ENCODE measurements at regions not wholly inside any gene's neighbourhood (a gene's known extent, or its start where the extent isn't known, plus 50 kb on each side); places are given as distances from the start of the nearest gene placed in this dataset.

DNA sequence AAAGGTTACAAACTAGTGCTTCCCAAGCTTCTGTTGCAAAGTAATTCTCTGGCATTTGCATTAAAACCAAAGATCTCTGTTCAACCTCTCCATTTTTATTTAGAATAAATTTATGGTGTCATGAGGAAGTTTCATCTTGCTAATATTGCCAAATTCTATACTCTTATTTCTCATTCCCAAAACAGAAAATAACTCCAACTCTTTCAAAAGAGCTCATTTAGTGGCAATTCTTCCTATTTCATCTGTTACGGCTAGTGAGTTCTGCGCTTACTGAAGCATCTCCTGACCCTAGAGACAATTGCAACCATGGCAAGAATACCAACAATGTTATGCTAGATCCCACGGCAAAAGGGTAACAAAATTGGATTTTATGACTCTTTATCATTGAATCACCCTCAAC is 97.0 kb downstream of the HINT1 start:
- ATAC-seq = no peak

More for the DNA sequence above, 97.0 kb downstream of the HINT1 start:
- Mint-ChIP-seq H3K36me3 (ENCODE audit: low read depth) (peaks cover 7% of the 10 kb centered on the region; the same call in 2 of the 3 replicates), H3K4me3 (no peak overlapping the region), H3K4me1 (no peaks in the 10 kb centered on the region), H3K27ac (no peak overlapping the region), H3K27me3 (ENCODE audit: insufficient read depth, low read depth, poor library complexity) (no peaks in the 10 kb centered on the region), H3K9me3 (peaks cover 17% of the 10 kb centered on the region)
- TF ChIP-seq JUNB (IDR thresholded peaks at IDR 0.05; ENCODE audit: unreplicated experiment) = no peak
- TF ChIP-seq, protein P1, sequence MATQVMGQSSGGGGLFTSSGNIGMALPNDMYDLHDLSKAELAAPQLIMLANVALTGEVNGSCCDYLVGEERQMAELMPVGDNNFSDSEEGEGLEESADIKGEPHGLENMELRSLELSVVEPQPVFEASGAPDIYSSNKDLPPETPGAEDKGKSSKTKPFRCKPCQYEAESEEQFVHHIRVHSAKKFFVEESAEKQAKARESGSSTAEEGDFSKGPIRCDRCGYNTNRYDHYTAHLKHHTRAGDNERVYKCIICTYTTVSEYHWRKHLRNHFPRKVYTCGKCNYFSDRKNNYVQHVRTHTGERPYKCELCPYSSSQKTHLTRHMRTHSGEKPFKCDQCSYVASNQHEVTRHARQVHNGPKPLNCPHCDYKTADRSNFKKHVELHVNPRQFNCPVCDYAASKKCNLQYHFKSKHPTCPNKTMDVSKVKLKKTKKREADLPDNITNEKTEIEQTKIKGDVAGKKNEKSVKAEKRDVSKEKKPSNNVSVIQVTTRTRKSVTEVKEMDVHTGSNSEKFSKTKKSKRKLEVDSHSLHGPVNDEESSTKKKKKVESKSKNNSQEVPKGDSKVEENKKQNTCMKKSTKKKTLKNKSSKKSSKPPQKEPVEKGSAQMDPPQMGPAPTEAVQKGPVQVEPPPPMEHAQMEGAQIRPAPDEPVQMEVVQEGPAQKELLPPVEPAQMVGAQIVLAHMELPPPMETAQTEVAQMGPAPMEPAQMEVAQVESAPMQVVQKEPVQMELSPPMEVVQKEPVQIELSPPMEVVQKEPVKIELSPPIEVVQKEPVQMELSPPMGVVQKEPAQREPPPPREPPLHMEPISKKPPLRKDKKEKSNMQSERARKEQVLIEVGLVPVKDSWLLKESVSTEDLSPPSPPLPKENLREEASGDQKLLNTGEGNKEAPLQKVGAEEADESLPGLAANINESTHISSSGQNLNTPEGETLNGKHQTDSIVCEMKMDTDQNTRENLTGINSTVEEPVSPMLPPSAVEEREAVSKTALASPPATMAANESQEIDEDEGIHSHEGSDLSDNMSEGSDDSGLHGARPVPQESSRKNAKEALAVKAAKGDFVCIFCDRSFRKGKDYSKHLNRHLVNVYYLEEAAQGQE (IDR thresholded peaks at IDR 0.05; ENCODE audit: unreplicated experiment) = no peak
- no peak for TF ChIP-seq ZNF331 (CRISPR knock-in tag; IDR thresholded peaks at IDR 0.05; ENCODE audit: low read depth)
- TF ChIP-seq, protein P2, sequence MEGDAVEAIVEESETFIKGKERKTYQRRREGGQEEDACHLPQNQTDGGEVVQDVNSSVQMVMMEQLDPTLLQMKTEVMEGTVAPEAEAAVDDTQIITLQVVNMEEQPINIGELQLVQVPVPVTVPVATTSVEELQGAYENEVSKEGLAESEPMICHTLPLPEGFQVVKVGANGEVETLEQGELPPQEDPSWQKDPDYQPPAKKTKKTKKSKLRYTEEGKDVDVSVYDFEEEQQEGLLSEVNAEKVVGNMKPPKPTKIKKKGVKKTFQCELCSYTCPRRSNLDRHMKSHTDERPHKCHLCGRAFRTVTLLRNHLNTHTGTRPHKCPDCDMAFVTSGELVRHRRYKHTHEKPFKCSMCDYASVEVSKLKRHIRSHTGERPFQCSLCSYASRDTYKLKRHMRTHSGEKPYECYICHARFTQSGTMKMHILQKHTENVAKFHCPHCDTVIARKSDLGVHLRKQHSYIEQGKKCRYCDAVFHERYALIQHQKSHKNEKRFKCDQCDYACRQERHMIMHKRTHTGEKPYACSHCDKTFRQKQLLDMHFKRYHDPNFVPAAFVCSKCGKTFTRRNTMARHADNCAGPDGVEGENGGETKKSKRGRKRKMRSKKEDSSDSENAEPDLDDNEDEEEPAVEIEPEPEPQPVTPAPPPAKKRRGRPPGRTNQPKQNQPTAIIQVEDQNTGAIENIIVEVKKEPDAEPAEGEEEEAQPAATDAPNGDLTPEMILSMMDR (conservative IDR thresholded peaks at IDR 0.05; ENCODE audit: low read depth in 2 of 2) = no peak
- no peak for TF ChIP-seq POLR2AphosphoS5 (IDR thresholded peaks at IDR 0.05; ENCODE audit: low read depth)
- no peak for TF ChIP-seq STAT1 (IDR thresholded peaks at IDR 0.05; ENCODE audit: unreplicated experiment)
- TF ChIP-seq NANOG (IDR thresholded peaks at IDR 0.05; ENCODE audit: borderline replicate concordance) = no peak
- TF ChIP-seq CREB1 (CRISPR knock-in tag; IDR thresholded peaks at IDR 0.05; ENCODE audit: low read depth) = no peak
- no peak for TF ChIP-seq ZNF114 (CRISPR knock-in tag; IDR thresholded peaks at IDR 0.05)
- TF ChIP-seq ETS1 (IDR thresholded peaks at IDR 0.05) = no peak
- TF ChIP-seq, protein P3, sequence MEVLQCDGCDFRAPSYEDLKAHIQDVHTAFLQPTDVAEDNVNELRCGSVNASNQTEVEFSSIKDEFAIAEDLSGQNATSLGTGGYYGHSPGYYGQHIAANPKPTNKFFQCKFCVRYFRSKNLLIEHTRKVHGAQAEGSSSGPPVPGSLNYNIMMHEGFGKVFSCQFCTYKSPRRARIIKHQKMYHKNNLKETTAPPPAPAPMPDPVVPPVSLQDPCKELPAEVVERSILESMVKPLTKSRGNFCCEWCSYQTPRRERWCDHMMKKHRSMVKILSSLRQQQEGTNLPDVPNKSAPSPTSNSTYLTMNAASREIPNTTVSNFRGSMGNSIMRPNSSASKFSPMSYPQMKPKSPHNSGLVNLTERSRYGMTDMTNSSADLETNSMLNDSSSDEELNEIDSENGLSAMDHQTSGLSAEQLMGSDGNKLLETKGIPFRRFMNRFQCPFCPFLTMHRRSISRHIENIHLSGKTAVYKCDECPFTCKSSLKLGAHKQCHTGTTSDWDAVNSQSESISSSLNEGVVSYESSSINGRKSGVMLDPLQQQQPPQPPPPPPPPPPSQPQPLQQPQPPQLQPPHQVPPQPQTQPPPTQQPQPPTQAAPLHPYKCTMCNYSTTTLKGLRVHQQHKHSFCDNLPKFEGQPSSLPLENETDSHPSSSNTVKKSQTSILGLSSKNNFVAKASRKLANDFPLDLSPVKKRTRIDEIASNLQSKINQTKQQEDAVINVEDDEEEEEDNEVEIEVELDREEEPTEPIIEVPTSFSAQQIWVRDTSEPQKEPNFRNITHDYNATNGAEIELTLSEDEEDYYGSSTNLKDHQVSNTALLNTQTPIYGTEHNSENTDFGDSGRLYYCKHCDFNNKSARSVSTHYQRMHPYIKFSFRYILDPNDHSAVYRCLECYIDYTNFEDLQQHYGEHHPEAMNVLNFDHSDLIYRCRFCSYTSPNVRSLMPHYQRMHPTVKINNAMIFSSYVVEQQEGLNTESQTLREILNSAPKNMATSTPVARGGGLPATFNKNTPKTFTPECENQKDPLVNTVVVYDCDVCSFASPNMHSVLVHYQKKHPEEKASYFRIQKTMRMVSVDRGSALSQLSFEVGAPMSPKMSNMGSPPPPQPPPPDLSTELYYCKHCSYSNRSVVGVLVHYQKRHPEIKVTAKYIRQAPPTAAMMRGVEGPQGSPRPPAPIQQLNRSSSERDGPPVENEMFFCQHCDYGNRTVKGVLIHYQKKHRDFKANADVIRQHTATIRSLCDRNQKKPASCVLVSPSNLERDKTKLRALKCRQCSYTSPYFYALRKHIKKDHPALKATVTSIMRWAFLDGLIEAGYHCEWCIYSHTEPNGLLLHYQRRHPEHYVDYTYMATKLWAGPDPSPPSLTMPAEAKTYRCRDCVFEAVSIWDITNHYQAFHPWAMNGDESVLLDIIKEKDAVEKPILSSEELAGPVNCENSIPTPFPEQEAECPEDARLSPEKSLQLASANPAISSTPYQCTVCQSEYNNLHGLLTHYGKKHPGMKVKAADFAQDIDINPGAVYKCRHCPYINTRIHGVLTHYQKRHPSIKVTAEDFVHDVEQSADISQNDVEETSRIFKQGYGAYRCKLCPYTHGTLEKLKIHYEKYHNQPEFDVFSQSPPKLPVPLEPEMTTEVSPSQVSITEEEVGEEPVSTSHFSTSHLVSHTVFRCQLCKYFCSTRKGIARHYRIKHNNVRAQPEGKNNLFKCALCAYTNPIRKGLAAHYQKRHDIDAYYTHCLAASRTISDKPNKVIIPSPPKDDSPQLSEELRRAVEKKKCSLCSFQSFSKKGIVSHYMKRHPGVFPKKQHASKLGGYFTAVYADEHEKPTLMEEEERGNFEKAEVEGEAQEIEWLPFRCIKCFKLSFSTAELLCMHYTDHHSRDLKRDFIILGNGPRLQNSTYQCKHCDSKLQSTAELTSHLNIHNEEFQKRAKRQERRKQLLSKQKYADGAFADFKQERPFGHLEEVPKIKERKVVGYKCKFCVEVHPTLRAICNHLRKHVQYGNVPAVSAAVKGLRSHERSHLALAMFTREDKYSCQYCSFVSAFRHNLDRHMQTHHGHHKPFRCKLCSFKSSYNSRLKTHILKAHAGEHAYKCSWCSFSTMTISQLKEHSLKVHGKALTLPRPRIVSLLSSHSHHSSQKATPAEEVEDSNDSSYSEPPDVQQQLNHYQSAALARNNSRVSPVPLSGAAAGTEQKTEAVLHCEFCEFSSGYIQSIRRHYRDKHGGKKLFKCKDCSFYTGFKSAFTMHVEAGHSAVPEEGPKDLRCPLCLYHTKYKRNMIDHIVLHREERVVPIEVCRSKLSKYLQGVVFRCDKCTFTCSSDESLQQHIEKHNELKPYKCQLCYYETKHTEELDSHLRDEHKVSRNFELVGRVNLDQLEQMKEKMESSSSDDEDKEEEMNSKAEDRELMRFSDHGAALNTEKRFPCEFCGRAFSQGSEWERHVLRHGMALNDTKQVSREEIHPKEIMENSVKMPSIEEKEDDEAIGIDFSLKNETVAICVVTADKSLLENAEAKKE (CRISPR knock-in tag; IDR thresholded peaks at IDR 0.05) = no peak
- no peak for TF ChIP-seq EZH2 (IDR thresholded peaks at IDR 0.05; ENCODE audit: low read depth, unreplicated experiment)
- no peak for TF ChIP-seq EZH2phosphoT487 (IDR thresholded peaks at IDR 0.05; ENCODE audit: unreplicated experiment)
- Histone ChIP-seq H4K20me1 (replicated peaks; ENCODE audit: insufficient read depth) (no peaks in the 10 kb centered on the region), H3K4me2 (no peak overlapping the region), H3K9me2 (ENCODE audit: insufficient read depth) (peaks cover 10% of the 10 kb centered on the region; the same call in 1 of the 2 replicates), H3K27ac (ENCODE audit: low read depth) (no peak overlapping the region), H3F3A (replicated peaks; ENCODE audit: low read depth) (no peaks in the 10 kb centered on the region), H3K79me2 (replicated peaks; ENCODE audit: insufficient read depth) (no peaks in the 10 kb centered on the region), H3K4me1 (ENCODE audit: insufficient read depth) (no peaks in the 10 kb centered on the region), H3K4me3 (no peak overlapping the region), H2AFZ (no peak overlapping the region), H3K36me3 (ENCODE audit: insufficient read depth) (no peaks in the 10 kb centered on the region), H3K27me3 (ENCODE audit: insufficient read depth) (no peaks in the 10 kb centered on the region)
- DNase-seq (ENCODE audit: low spot score) = no peak

Measured in GM23338 (cell line).